GM12892 (cell line): ENCODE measurements at regions not wholly inside any gene's neighbourhood (a gene's known extent, or its start where the extent isn't known, plus 50 kb on each side); places are given as distances from the start of the nearest gene placed in this dataset.

Source experiments
- POLR2A ChIP-seq: IDR thresholded peaks from 2 replicates; pipeline ENCODE4 v1.6.1; 2011; ENCODE audit warnings: low read depth, low read length, control low read depth
- POLR2AphosphoS5 ChIP-seq: IDR thresholded peaks from 2 replicates; pipeline ENCODE4 v1.6.1; 2011; ENCODE audit warnings: low read depth, low read length, control low read depth
- TAF1 ChIP-seq: IDR thresholded peaks from 2 replicates; pipeline ENCODE4 v1.6.1; 2011; ENCODE audit warnings: low read depth, mild to moderate bottlenecking, control low read depth, low read length, borderline replicate concordance

DNA sequence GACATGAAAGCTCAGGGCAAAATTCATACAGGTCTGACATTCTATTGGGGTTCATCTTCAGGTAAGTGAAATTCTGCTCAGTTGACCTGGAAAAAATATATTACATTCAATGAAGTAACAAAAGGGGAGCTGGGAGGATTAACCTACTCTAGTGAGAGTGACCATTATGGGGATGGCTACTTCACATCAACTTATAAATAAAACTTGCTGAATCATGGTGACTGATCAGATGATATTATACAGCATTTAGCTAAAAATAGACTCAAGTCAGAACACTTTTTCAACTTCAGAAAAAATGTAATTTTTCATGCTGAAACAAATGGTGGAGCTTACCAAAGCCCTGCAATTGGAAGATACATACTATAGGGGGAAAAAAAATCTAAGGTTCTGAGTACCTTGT lies 800.2 kb downstream of the FSCB start:
- TF ChIP-seq POLR2A: no peak
- no peak for TF ChIP-seq TAF1
- TF ChIP-seq POLR2AphosphoS5: no peak
